ENCODE measurements at regions not wholly inside any gene's neighbourhood (a gene's known extent, or its start where the extent isn't known, plus 50 kb on each side); places are given as distances from the start of the nearest gene placed in this dataset.

DNA sequence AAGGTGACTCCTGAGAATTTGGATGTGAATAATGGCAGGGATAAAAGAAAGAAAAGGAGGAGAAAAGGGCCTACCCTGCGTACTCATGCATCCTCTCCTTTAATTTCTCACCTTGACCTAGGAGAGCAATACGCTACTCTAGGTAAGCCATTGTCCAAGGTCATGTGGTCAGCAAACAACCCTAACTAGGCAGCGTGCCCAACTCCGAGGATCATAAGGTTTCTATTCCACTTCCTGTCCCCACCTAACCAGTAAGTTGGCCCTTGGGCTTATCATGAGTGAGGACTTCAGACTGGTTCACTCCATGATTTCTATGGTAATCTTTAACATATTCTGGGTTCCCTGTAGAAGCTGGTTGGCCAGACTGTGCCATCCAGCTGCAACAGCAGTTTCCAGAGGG is 315.1 kb upstream of the CCL2 start:
- TF ChIP-seq, protein P1, sequence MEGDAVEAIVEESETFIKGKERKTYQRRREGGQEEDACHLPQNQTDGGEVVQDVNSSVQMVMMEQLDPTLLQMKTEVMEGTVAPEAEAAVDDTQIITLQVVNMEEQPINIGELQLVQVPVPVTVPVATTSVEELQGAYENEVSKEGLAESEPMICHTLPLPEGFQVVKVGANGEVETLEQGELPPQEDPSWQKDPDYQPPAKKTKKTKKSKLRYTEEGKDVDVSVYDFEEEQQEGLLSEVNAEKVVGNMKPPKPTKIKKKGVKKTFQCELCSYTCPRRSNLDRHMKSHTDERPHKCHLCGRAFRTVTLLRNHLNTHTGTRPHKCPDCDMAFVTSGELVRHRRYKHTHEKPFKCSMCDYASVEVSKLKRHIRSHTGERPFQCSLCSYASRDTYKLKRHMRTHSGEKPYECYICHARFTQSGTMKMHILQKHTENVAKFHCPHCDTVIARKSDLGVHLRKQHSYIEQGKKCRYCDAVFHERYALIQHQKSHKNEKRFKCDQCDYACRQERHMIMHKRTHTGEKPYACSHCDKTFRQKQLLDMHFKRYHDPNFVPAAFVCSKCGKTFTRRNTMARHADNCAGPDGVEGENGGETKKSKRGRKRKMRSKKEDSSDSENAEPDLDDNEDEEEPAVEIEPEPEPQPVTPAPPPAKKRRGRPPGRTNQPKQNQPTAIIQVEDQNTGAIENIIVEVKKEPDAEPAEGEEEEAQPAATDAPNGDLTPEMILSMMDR (IDR thresholded peaks at IDR 0.05; ENCODE audit: low read length): no peak
- no peak for TF ChIP-seq EZH2 (optimal IDR thresholded peaks at IDR 0.05; ENCODE audit: low read depth, low read length)

Data from MM.1S (cell line).